GM12878 (cell line): ENCODE measurements at regions not wholly inside any gene's neighbourhood (a gene's known extent, or its start where the extent isn't known, plus 50 kb on each side); places are given as distances from the start of the nearest gene placed in this dataset.

ENCODE experiments used
- ATAC-seq: fragments of 200-7000 bp; cut with Tn5 transposase; 3 replicates; pipeline ENCODE4 v1.9.1; 2020; ENCODE audit warnings: mild to moderate bottlenecking, moderate library complexity
- BruUV-seq: library from RNA; stranded (reverse); fragments of 400-500 nt; replicated peaks from 2 replicates; lab custom pipeline; 2021; lab: Mats Ljungman, UMichigan
- CTCF ChIA-PET: fragments of 300-600 bp; sonication (Branson Sonifier 250); formaldehyde crosslinking; extraction: SDS; loops from one replicate; lab custom pipeline; 2021; ENCODE audit warnings: inconsistent platforms; lab: Yijun Ruan, JAX
- POLR2A ChIA-PET: fragments of 350-600 bp; formaldehyde crosslinking; extraction: SDS; loops from one replicate; lab custom pipeline; 2021; ENCODE audit warnings: inconsistent platforms; lab: Charles Lee
- RAD21 ChIA-PET: fragments of 300-600 bp; sonication (Branson Sonifier 250); formaldehyde crosslinking; loops from one replicate; lab custom pipeline; 2023; ENCODE audit warnings: antibody characterized with exemption; ENCODE audit not compliant: unreplicated experiment; lab: Charles Lee
- SMC1A ChIA-PET: fragments of 300-600 bp; sonication (Branson Sonifier 250); formaldehyde crosslinking; loops from one replicate; lab custom pipeline; 2023; ENCODE audit not compliant: unreplicated experiment, uncharacterized antibody; lab: Charles Lee
- DNase-seq: peaks from one replicate; pipeline ENCODE4 v3.0.0-alpha.2; 2011; ENCODE audit warnings: low read depth, low spot score
- FAIRE-seq: peaks from 3 replicates; lab custom pipeline; 2011; peaks lifted over from hg19 to GRCh38; lab: Jason Lieb, UNC
- H2AFZ ChIP-seq: 2 replicates; pipeline ENCODE4 v1.6.0; 2011; ENCODE audit warnings: low read depth, low read length, control low read depth; ENCODE audit not compliant: control insufficient read depth
- H3K27ac ChIP-seq: 2 replicates; pipeline ENCODE4 v1.5.1; 2011; ENCODE audit warnings: control low read depth; ENCODE audit not compliant: control insufficient read depth, insufficient read depth
- H3K27me3 ChIP-seq, 2 experiments: replicated peaks in 1 of 2; 2 replicates each; pipeline versions ENCODE4 v1.6.0 to v1.6.1; 2011; ENCODE audit warnings: low read length in 1 of 2; ENCODE audit not compliant: control insufficient read depth in 2 of 2, insufficient read depth in 2 of 2
- H3K36me3 ChIP-seq, 2 experiments: 2 replicates each; pipeline ENCODE4 v1.5.1; 2011; ENCODE audit warnings: low read length in 1 of 2; ENCODE audit not compliant: control insufficient read depth in 2 of 2, insufficient read depth in 2 of 2
- H3K4me1 ChIP-seq: 2 replicates; pipeline ENCODE4 v1.6.1; 2011; ENCODE audit warnings: mild to moderate bottlenecking, low read length, moderate library complexity, mixed read lengths; ENCODE audit not compliant: control insufficient read depth, insufficient read depth
- H3K4me2 ChIP-seq: 2 replicates; pipeline ENCODE4 v1.6.0; 2011; ENCODE audit warnings: control low read depth; ENCODE audit not compliant: control insufficient read depth, insufficient read depth
- H3K4me3 ChIP-seq: fragments of 200-600 bp; sonication (generic); 2 replicates; pipeline ENCODE4 v1.5.1; 2016
- H3K79me2 ChIP-seq: 2 replicates; pipeline ENCODE4 v1.6.0; 2011; ENCODE audit warnings: low read length; ENCODE audit not compliant: control insufficient read depth, insufficient read depth
- H3K9ac ChIP-seq: 2 replicates; pipeline ENCODE4 v1.8.0; 2011; ENCODE audit warnings: low read length, control low read depth, mixed read lengths; ENCODE audit not compliant: control insufficient read depth, insufficient read depth
- H3K9me3 ChIP-seq: replicated peaks from 3 replicates; pipeline ENCODE4 v1.5.1; 2011; ENCODE audit warnings: mild to moderate bottlenecking, low read length; ENCODE audit not compliant: control insufficient read depth, insufficient read depth
- H4K20me1 ChIP-seq: 2 replicates; pipeline ENCODE4 v1.6.0; 2011; ENCODE audit not compliant: control insufficient read depth, insufficient read depth
- CEBPZ ChIP-seq: fragments of 150-350 bp; IDR thresholded peaks from 2 replicates; pipeline ENCODE4 v1.6.1; 2016; ENCODE audit warnings: low read depth, low read length
- EZH2 ChIP-seq: IDR thresholded peaks from 2 replicates; pipeline ENCODE4 v1.6.1; 2012; ENCODE audit warnings: low read depth, mild to moderate bottlenecking, control low read depth, inconsistent platforms, low read length, borderline replicate concordance; ENCODE audit not compliant: control insufficient read depth
- IKZF1 ChIP-seq: fragments of 450-650 bp; conservative IDR thresholded peaks from 2 replicates; pipeline ENCODE4 v1.6.1; 2017; ENCODE audit warnings: antibody characterized with exemption, mild to moderate bottlenecking
- JUND ChIP-seq: IDR thresholded peaks from 2 replicates; pipeline ENCODE4 v1.6.1; 2012; ENCODE audit warnings: low read depth, mild to moderate bottlenecking, low read length, improper control_type of control experiment, moderate library complexity
- KLF5 ChIP-seq: fragments of 450-650 bp; IDR thresholded peaks from 2 replicates; pipeline ENCODE4 v1.6.1; 2014; ENCODE audit warnings: mild to moderate bottlenecking; ENCODE audit not compliant: partially characterized antibody
- NFYA ChIP-seq: IDR thresholded peaks from 2 replicates; pipeline ENCODE4 v1.6.1; 2011; ENCODE audit warnings: low read depth, mild to moderate bottlenecking, low read length, improper control_type of control experiment, borderline replicate concordance
- POU2F2 ChIP-seq: IDR thresholded peaks from 3 replicates; pipeline ENCODE4 v1.6.1; 2011; ENCODE audit warnings: low read depth, mild to moderate bottlenecking, low read length, borderline replicate concordance
- SMAD5 ChIP-seq: IDR thresholded peaks from 2 replicates; pipeline ENCODE4 v1.6.1; 2016; ENCODE audit warnings: antibody characterized with exemption, low read depth
- STAT1 ChIP-seq: fragments of 450-650 bp; conservative IDR thresholded peaks from 2 replicates; pipeline ENCODE4 v1.6.1; 2014; ENCODE audit warnings: antibody characterized with exemption, mild to moderate bottlenecking
- ZNF274 ChIP-seq: IDR thresholded peaks from one replicate; pipeline ENCODE4 v1.8.0; 2011; ENCODE audit not compliant: insufficient read length, insufficient read depth
- WGBS: methylation state at CpG from one replicate; pipeline ENCODE4 v1.1.6; 2016; ENCODE audit warnings: low lambda C conversion rate; ENCODE audit not compliant: insufficient replicate concordance, insufficient coverage; ENCODE audit errors: missing lambda C conversion rate; 5-methylcytosine and 5-hydroxymethylcytosine counted together
- in situ Hi-C: fragments of 300-500 bp; cut with MboI; formaldehyde crosslinking; loops from 9 replicates; pipeline ENCODE4 v1.14.3; 2018; ENCODE audit warnings: mixed read lengths
- intact Hi-C: fragments of 100-400 bp; cut with micrococcal nuclease; formaldehyde crosslinking; loops from one replicate; pipeline ENCODE4 v1.14.2; 2022; ENCODE audit not compliant: unreplicated experiment
- TF ChIP-seq, protein P1 (sequence below): IDR thresholded peaks from 2 replicates; pipeline ENCODE4 v1.6.1; 2012; ENCODE audit warnings: low read length, inconsistent platforms

- Histone ChIP-seq H3K27me3 (no peaks in the 10 kb centered on the region), H4K20me1 (no peaks in the 10 kb centered on the region), H2AFZ (no peak overlapping the region), H3K9ac (no peak overlapping the region), H3K4me3 (no peak overlapping the region), H3K9me3 (no peaks in the 10 kb centered on the region; the same call in 1 of the 3 replicates), H3K79me2 (no peaks in the 10 kb centered on the region), H3K27ac (no peak overlapping the region), H3K36me3 (no peaks in the 10 kb centered on the region), H3K4me1 (no peaks in the 10 kb centered on the region), H3K4me2 (no peak overlapping the region)
- intact Hi-C loops (no loop called here), in situ Hi-C loops (no loop called here)
- FAIRE-seq, result no peak
- ChIA-PET CTCF (interaction anchor here (0.8 kb wide), 1 partner anchor 44 kb away, joined by 3 read pairs; no protein-coding TSS in a partner anchor), RAD21 (interaction anchor here (0.9 kb wide), 1 partner anchor 193 kb away, joined by 3 read pairs; no protein-coding TSS in a partner anchor), POLR2A (no interaction called here), SMC1A (no interaction called here)
- no peak for DNase-seq
- ATAC-seq, result no peak
- TF ChIP-seq JUND (no peak), NFYA (no peak), ZNF274 (no peak), STAT1 (no peak), IKZF1 (no peak), POU2F2 (no peak), EZH2 (no peak), CEBPZ (no peak), KLF5 (no peak), SMAD5 (no peak)
- TF ChIP-seq, protein P1, sequence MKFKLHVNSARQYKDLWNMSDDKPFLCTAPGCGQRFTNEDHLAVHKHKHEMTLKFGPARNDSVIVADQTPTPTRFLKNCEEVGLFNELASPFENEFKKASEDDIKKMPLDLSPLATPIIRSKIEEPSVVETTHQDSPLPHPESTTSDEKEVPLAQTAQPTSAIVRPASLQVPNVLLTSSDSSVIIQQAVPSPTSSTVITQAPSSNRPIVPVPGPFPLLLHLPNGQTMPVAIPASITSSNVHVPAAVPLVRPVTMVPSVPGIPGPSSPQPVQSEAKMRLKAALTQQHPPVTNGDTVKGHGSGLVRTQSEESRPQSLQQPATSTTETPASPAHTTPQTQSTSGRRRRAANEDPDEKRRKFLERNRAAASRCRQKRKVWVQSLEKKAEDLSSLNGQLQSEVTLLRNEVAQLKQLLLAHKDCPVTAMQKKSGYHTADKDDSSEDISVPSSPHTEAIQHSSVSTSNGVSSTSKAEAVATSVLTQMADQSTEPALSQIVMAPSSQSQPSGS, result no peak
- no TSS peak for BruUV-seq
- 62% methylated on average over 5 of the region's 5 CpGs for WGBS
Observed at GRCh38 chr6:87971605-87972262, 75.9 kb upstream of the SPACA1 start.
